GM18499 (cell line): ENCODE measurements at regions not wholly inside any gene's neighbourhood (a gene's known extent, or its start where the extent isn't known, plus 50 kb on each side); places are given as distances from the start of the nearest gene placed in this dataset.
"Not testable (repeated sequence)": the region's sequence is repeated elsewhere in the genome, so short reads cannot be mapped to it uniquely, and the experiment has no call there.

Experiments used
- ATAC-seq: cut with Tn5 transposase; IDR thresholded peaks from one replicate; pipeline ENCODE4 v1.9.1; 2021; ENCODE audit warnings: moderate number of reproducible peaks; ENCODE audit not compliant: insufficient read depth, unreplicated experiment

DNA sequence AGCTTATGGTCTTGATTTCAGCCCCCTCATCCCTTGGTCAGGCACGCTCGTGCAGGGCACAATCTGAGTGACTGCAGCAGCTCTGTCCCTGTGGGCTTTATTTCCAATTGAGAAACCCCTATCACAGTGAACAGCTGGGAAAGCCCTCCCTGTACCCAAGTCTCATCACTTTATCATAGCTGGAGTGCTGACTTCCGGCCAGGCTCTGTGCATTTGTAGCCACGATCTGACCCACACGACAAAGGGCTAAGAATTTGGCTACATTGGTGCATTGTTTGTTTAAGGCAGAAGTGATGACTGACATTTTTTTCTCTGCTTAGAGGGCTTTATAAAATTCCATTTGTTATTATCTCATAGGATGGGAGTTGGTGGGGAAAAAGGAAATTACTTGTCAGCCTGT, 184.4 kb downstream of the KCNS3 start:
- ATAC-seq = no peak

DNA sequence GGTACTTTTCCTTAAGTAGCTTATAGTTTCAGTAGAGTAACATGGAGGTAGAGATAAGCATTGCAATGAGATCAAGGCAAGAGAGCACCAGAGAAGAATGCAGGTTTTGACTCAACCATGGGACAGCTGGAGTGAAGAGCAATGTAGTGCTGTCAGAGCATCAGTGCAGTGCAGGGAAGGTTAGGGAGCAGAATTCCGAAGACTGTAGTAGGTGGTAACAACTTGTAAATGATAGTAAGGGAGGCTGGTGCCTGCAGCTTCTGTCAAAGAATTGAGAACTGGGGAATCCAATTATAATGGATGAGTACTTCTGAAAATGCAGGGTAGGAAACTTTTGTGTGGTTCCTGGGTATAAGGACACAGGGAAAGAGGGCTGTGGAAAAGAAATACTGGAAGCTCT, 183.2 kb downstream of the KCNS3 start:
- ATAC-seq = no peak

DNA sequence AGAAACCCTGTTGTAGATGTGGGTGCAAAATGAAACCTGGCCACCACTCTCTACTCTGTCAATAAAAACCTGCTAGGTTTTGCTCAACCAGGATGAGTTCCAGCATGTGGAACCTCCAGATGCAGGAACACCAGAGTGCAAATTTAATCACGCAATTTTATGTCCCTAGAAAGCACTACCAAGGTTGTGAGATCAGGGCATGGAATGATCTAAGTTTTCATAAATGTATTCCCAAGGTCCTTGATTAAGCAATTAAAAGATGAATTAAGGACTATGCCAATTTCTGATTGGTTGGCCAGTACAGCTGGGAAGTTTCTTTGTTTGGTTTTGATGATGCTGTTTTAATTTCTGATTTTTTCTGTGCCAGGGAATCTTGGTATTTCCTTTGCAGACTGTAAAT, 179.2 kb downstream of the KCNS3 start:
- no peak for ATAC-seq

DNA sequence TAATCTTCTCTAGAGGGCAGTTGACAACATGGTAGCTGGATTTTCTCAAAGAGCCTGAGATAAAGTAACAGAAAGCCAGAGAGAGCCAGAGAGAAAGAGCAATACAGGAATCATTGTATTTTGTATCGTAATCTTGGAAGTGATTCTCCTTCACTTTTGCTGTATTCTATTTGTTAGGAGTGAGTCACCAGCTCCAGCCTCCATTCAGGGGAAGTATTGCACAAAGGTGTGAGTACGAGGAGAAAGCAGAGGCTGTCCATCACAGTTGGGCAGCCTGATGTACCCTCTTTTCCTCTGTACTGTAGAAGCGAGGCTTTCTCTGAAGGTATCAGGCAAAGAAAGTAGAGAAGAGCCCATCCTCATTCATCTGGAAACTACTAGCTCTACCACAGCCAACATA, 176.8 kb downstream of the KCNS3 start:
- ATAC-seq = no peak

DNA sequence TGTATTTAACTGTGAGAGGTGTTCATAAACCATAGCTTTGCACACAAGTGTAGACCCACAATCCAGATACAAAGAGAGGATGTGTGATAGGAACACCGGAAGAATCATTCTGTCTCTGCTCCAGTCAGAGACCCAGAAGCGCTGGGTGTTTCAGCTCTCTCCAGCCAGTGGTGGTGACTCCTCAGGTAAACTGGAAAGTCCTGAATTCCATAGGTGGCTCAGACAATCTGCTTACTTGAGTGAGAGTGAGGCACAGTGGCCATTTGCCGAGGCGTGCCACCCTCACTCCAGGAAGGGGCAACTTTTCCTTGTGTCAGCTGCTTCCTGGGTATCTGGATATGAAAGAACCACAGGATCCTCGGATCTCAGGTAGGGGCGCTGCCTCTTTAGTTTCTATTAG, 171.5 kb downstream of the KCNS3 start:
- no peak for ATAC-seq

DNA sequence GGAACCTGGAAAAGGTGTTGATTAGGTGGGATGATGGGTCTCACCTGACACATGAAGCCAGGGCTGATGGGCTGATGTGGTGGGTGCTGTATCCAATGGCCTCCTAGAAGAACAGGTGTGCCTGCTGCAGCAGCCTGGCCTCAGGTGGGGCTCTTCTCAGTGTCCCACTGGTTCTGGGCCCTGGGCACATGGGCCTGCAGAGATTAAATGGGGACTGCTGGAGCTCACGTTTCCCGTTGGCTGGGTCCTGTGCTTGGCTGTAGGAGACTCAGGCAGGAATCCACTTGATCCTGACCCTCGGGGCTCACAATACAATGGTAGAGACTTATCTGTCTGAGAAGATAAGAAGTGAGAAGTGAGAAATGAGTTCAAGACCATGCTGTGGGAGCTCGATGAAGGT, 170.9 kb downstream of the KCNS3 start:
- no peak for ATAC-seq

DNA sequence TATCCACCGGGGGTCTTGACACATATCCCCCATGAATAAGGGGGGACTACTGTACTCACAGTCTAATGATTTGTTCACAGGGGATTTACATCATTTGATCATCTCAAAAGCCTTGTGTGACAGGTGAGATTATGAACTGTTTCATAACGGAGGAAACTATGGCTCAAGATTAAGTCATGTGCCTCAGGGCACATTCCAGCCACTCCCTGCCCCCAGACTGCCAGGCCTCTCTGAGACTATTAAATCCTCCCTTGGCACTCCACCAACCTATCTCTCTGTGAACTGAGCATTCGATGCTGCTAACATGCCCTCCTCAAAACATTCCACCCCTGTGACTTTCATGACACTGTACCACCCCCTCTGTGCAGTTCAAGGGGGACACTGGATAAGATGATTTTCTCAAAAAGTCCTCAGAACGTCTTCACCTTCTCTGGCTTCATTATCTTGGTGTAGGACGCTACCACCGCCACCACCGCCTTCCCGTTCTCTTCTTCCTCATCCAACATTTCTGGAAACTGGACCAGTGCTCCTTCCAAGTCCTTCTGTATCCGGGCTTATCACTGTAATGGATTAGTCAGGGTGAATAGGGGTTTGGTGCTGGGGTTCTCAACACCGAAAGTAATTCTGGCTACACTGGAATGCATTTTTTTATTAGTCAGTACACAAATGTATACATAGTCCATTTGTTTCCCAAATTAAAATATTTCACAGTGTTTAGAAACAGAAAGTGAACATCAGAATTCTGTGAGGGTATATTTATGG, 169.6 kb downstream of the KCNS3 start:
- ATAC-seq = no peak

DNA sequence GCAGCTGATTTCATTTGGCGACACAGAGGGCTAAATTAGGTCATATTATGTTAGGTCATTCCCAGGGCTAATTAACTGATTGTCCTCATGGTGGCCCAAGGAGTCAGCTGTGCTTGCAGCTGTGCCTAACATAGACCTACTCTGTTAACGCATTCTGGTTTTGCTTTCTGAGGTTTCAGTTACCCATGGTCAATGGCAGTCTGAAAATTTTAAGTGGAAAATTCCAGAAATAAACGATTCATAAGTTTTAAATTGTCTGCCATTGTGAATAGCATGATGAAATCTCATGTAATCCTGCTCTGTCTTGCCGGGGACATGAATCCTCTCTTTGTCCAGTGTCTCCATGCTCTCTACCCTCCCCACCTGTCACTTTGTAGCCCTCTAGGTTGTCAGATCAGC, 168.7 kb downstream of the KCNS3 start:
- no peak for ATAC-seq

DNA sequence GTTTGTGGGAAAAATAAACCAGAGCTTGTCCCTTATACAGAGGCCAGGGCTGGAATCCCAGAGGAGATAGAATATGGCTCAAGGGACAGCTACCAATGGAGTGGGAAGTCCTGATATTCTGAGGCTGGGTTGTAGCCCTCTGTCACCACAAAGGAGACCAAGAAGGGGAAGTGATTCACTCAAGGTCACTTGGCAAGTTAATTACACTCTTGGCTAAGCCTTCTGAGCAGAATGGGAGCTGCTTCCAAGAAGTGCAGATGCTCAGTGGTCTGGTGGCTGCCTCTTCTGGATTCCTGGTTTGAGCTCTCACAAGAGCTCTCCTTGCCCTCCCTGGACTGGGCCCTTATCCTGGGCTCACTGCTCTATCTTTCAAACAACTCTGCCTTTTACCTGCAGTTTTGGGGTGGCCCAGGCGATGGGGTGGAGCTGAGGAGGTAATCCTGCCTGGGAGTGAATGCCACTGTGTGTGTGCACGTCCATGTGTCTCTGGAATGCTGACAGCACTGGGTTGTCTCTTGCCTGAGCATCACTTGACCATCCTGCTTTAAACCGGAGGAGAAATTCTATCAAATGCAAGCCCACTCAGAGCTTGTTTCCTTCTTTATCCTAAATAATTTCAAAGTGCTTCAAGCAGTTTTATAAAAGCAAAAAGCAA, 168.2 kb downstream of the KCNS3 start:
- no peak for ATAC-seq

DNA sequence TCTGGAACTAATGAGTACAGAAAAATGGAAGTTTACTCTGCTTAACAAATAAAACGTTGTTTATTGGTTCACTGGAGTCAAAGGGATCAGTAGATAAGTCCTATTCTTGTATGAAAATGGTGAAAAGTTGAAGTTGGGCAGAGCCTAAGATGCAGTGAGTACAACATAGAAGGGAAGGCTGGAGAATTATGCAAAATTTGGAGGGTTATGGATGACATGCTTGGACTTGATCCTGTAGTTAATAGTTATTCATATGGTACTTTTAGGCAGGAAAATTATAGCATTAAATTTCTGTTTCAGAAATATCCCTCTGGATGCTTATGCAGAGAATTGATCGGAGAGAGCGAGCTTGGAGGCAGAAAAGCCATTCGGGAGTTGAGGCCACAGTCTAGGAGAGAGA, 167.6 kb downstream of the KCNS3 start:
- ATAC-seq = no peak

DNA sequence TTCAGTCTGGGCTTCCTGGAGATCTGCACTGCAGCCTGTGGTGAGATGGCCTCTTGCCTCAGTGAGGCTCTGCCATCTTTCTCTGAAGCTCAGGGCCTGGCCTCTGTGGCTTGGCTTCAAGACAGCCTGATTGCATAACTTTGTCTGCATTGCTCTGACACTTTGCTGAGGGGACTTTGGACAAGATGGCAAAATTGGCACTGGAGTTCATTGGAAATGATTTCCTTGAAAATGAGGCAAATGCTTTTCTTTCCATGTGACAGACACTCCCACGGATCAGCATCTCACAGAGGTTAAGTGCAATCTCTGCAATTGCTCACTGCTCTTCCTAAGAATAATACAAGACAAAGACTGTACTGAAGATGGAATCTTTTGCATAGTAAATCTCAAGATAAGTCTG, 166.8 kb downstream of the KCNS3 start:
- no peak for ATAC-seq

DNA sequence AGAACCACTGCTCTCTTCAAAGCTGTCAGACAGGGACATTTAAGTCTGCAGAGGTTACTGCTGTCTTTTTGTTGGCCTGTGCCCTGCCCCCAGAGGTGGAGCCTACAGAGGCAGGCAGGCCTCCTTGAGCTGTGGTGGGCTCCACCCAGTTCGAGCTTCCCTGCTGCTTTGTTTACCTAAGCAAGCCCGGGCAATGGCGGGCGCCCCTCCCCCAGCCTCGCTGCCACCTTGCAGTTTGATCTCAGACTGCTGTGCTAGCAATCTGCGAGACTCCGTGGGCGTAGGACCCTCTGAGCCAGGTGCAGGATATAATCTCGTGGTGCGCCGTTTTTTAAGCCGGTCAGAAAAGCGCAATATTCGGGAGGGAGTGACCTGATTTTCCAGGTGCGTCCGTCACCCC, 138.9 kb downstream of the KCNS3 start:
- not testable (repeated sequence) for ATAC-seq

DNA sequence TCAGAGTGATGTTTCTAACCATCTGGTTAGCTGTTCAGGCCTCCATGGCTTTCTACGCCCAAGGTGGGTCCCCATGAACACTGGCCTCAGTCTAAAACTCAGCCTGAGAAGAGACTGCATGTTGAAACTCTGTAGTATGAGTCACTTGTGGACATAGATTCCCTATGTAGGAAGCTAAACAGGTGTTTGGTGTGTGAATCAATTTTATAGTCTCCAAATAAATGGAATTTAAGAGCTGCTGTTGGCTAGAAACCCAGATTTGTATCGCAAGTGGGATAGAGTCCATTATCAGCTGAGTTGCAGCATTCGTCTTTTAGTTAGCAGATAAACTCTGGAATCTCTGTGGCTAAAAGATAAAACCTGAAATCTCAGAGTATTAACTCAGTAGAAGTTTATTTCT, 131.4 kb downstream of the KCNS3 start:
- ATAC-seq = no peak

DNA sequence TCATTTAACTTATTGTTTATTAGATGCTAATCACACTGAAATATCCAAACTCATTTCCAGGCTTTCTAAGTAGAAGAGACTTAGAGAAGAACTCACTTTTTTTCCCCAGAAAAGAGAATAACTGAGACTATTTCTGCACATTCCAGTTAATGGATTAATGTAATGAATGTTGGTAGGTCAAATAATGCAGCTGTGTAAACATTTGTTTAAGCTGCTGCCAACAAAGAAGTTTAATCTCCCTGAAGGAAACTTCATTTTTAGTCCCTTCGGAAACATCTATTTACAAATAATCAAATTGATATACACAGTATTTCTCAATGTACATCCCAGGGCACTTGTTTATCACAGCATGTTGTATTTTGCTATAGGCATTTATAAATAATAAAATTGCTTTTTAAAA, 126.9 kb downstream of the KCNS3 start:
- no peak for ATAC-seq

DNA sequence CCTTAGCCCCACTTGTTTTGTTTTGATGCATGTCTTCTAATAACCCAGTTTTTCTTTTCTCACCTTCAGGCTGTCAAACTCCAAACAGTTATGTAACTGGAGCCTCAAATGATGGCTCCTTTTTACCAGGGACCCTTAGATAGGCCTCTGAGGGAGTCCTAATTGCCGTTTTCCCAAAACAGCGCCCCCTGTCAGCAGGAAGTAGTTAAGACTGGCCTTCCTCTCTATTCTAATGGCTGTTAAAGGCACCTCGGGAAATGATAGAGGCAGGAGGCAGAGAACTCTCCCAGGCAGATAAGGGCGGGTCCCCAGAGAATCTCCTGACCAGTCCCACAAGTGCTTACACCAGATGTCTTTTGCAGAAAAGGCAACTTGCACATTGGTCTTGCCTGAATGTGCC, 123.2 kb downstream of the KCNS3 start:
- ATAC-seq = no peak

DNA sequence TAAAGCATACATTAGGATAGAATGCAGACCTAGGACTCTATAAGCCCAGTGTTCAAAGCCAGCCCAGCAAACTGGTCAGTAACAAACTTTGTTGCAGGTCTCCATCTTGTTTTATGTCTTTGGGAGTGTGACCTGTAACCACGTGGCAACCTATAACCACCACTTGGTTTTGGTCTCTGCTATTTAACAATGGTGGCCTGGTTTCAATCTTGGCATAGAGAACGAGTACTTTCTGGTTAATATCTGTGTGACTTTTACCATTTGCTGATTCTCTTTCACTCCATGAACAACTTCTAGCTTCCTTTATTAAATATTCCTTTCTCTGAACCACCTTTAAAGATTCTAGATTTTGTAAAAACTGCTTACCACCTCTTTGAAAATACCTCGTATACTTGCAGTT, 118.5 kb downstream of the KCNS3 start:
- no peak for ATAC-seq

DNA sequence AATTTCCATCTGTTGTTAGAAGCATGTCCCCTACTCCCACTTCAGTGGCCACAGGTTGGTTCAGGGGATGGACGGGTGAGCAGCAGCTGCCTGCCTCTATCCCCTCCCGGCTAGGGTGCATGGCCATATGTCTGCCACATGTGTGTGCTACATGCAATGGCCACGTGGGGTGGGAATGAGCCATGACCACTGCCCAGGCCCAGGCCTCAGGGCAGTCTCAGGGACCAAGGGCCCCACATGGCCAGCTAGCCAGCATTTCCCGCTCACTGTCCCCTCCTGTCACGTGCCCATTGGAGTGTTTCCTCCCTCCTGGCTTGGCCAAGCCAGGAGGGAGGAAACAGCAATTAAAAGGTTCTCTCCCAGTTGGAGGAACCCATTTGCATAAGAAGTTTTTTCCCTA, 117.1 kb downstream of the KCNS3 start:
- no peak for ATAC-seq
